Mesenteric fat pad (tissue), 1 donor: ENCODE measurements at regions not wholly inside any gene's neighbourhood (a gene's known extent, or its start where the extent isn't known, plus 50 kb on each side); places are given as distances from the start of the nearest gene placed in this dataset.
"Not testable (repeated sequence)": the region's sequence is repeated elsewhere in the genome, so short reads cannot be mapped to it uniquely, and the experiment has no call there.

Experiments
- DNase-seq: peaks from one replicate; pipeline ENCODE4 v3.0.0-alpha.2; 2020; ENCODE audit warnings: low spot score
- donor health status: DM: yes; HTN: yes; CAD: no.

DNA sequence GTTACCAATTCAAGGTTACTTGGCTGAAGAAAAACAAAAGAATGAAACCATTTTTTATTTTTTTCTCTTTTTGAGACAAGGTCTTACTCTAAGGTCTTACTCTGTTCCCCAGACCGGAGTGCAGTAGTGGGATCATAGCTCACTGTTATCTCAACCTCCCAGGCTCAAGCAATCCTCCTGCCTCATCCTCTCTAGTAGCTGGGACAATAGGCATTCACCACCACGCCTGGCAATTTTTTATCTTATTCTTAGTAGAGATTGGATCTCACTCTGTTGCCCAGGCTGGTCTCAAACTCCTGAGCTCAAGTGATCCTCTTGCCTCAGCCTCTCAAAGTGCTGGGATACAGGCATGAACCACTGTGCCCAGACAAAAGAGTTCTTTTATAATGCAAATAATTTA, 3732.0 kb upstream of the OR11H1 start:
- not testable (repeated sequence) for DNase-seq

DNA sequence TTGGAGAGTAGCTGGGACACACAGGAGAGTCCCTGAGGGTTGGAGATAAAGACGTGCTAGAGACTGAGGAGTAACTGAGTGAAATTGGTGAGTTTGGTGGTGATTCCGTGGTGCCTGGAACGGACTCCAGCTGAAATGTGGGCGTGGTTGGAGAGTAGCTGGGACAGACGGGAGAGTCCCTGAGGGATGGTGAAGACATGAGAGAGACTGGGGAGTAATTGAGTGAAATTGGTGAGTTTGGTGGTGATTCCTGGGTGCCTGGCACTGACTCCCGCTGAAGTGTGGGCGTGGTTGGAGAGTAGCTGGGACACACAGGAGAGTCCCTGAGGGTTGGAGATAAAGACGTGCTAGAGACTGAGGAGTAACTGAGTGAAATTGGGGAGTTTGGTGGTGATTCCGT, 3712.5 kb upstream of the OR11H1 start:
- not testable (repeated sequence) for DNase-seq

DNA sequence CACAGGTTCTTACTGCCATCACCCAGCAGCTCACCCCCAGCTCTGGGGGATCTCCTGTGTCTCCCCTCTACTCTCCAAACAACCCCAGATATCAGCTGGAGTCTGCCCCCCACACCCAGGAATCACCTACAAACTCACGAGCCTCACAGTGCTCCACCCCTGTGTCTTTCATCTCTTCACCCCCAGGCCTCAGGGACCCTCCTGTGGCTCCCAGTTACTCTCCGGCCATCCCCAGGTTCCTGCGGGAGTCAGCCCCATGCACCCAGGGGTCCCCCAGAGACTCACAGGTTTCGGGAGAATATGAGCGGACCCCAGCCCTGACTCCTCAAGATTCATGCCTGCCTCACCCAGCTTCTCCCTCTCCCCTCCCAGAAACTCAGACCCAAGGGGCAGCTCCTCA, 3709.1 kb upstream of the OR11H1 start:
- peak; percentile 62 for DNase-seq

DNA sequence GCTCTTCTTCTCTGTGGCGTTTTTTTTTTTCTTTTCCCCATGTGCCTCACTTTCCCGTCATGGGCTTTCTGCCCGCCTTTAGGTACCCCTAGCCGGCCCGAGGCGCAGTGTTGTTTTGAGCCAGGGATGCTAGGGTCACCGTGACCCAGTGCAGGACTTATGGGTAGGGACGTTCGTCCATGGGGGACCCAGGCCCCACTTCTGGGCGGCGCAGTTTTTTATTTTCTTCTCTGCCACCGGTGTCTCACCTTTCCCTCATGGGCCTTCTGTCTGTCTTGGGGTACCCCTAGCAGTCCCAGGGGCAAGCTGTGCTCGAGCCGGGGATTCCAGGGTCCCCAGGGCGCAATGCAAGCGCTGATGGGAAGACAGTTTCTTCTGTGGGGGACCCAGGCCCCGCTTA, 3705.7 kb upstream of the OR11H1 start:
- DNase-seq: not testable (repeated sequence)

DNA sequence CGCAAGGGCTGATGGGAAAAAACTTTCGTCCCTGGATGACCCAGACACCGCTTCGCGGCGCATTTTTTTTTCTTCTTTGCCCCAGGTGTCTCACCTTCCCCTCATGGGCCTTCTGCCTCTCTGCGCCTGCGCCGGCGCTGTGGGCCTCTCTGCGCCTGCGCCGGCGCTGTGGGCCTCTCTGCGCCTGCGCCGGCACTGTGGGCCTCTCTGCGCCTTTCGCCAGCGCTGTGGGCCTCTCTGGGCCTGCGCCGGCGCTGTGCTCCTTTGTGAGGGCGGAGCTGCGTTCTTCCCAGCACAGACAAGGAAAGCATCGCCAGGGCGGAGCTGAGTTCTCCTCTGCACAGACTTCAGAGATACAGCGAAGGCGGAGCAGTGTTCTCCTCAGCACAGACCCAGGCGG, 3703.0 kb upstream of the OR11H1 start:
- DNase-seq: not testable (repeated sequence)

DNA sequence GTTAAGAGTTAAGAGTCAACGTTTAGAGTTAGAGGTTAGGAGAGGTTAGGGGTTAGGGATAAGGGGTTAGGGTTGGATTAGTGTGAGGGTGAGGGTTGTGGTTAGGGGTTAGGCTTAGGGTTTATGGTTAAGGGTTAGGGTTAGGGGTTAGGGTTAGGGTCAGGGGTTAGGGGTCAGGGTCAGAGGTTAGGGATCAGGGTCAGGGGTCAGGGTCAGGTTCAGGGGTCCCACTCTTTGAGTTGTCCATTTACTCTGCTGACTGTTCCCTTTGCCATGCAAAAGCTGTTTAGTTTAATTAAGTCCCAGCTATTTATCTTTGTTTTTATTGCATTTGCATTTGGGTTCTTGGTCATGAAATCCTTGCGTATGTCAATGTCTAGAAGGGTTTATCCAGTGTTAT, 3702.0 kb upstream of the OR11H1 start:
- DNase-seq: not testable (repeated sequence)

DNA sequence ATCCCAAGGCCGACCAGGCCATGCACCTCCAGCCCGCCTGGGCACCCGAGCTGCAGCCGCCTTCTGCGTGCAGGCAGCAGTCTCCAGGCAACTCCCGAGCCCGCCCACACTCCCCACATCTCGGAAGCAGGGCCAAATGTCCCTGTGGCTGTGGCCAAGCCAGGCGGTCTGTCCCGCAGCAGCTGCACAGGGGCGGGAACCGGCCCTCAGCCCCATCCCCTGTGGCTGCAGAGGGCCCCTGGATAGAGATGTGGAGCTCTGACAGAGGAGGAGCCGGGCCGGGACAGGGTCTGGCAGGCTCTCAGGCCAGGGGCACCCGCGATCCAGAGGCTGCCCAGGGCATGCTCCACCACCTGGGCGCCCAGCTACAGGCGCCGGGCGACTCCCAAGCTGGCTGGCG, 3698.6 kb upstream of the OR11H1 start:
- DNase-seq: peak; percentile 90
